ENCODE measurements at regions not wholly inside any gene's neighbourhood (a gene's known extent, or its start where the extent isn't known, plus 50 kb on each side); places are given as distances from the start of the nearest gene placed in this dataset.

GRCh38 chr21:38980416-38981313 lies 174.9 kb downstream of the ETS2 start:
- DNase-seq: no peak

GRCh38 chr21:38979271-38980121 lies 173.8 kb downstream of the ETS2 start:
- no peak for DNase-seq

- DNase-seq: no peak
Measured at GRCh38 chr21:38976900-38977299, 171.2 kb downstream of the ETS2 start.

GRCh38 chr21:38973552-38973951 lies 167.8 kb downstream of the ETS2 start:
- no peak for DNase-seq

- DNase-seq: no peak
Measured at GRCh38 chr21:38972078-38972477, 166.3 kb downstream of the ETS2 start.

- DNase-seq: no peak
Measured at GRCh38 chr21:38970765-38971164, 165.0 kb downstream of the ETS2 start.

GRCh38 chr21:38968887-38969543 lies 163.3 kb downstream of the ETS2 start:
- no peak for DNase-seq

- DNase-seq: no peak
Measured at GRCh38 chr21:38965910-38966504, 160.3 kb downstream of the ETS2 start.

GRCh38 chr21:38965241-38965640 lies 159.5 kb downstream of the ETS2 start:
- no peak for DNase-seq

- DNase-seq: no peak
Measured at GRCh38 chr21:38963006-38963405, 157.3 kb downstream of the ETS2 start.

GRCh38 chr21:38960251-38960650 lies 154.5 kb downstream of the ETS2 start:
- DNase-seq: no peak

- DNase-seq: no peak
Measured at GRCh38 chr21:38959692-38960061, 153.9 kb downstream of the ETS2 start.

GRCh38 chr21:38958940-38959691 lies 153.4 kb downstream of the ETS2 start:
- DNase-seq: no peak

- DNase-seq: no peak
Measured at GRCh38 chr21:38958323-38958705, 152.6 kb downstream of the ETS2 start.

- DNase-seq: no peak
Measured at GRCh38 chr21:38957575-38958322, 152.0 kb downstream of the ETS2 start.

- no peak for DNase-seq
Measured at GRCh38 chr21:38956856-38957571, 151.3 kb downstream of the ETS2 start.

GRCh38 chr21:38956521-38956855 lies 150.8 kb downstream of the ETS2 start:
- no peak for DNase-seq

- no peak for DNase-seq
Measured at GRCh38 chr21:38956007-38956406, 150.3 kb downstream of the ETS2 start.

GRCh38 chr21:38955495-38955894 lies 149.8 kb downstream of the ETS2 start:
- no peak for DNase-seq

GRCh38 chr21:38954588-38955004 lies 148.9 kb downstream of the ETS2 start:
- DNase-seq: no peak

GRCh38 chr21:38953516-38953915 lies 147.8 kb downstream of the ETS2 start:
- no peak for DNase-seq
